DMS53 treated with DMSO at 0.1 percent for 48 hours (cell line): ENCODE measurements at regions not wholly inside any gene's neighbourhood (a gene's known extent, or its start where the extent isn't known, plus 50 kb on each side); places are given as distances from the start of the nearest gene placed in this dataset.

Experiments
- DNase-seq: peaks from one replicate; lab custom pipeline; 2025; ENCODE audit not compliant: unreplicated experiment; lab: John Stamatoyannopoulos, UW

- no peak for DNase-seq
These were observed 635.1 kb downstream of the EPHA3 start for GRCh38 chr3:89742546-89742945.

GRCh38 chr3:89747541-89748278 lies 640.3 kb downstream of the EPHA3 start:
- peak; percentile 2 for DNase-seq

- DNase-seq: no peak
These were observed 655.0 kb downstream of the EPHA3 start for GRCh38 chr3:89762405-89762804.

GRCh38 chr3:89783341-89783927 lies 676.0 kb downstream of the EPHA3 start:
- no peak for DNase-seq

- DNase-seq: no peak
These were observed 680.1 kb downstream of the EPHA3 start for GRCh38 chr3:89787485-89787884.

- DNase-seq: no peak
These were observed 680.6 kb downstream of the EPHA3 start for GRCh38 chr3:89787979-89788378.

- DNase-seq: no peak
These were observed 688.1 kb downstream of the EPHA3 start for GRCh38 chr3:89795506-89795905.

GRCh38 chr3:89802881-89803280 lies 695.5 kb downstream of the EPHA3 start:
- no peak for DNase-seq

- no peak for DNase-seq
These were observed 696.3 kb downstream of the EPHA3 start for GRCh38 chr3:89803711-89804110.

GRCh38 chr3:89806166-89806565 lies 698.7 kb downstream of the EPHA3 start:
- DNase-seq: no peak

GRCh38 chr3:89808680-89809197 lies 701.3 kb downstream of the EPHA3 start:
- no peak for DNase-seq

GRCh38 chr3:89813500-89813899 lies 706.1 kb downstream of the EPHA3 start:
- DNase-seq: no peak

GRCh38 chr3:89841041-89841440 lies 733.6 kb downstream of the EPHA3 start:
- DNase-seq: no peak

- no peak for DNase-seq
These were observed 737.6 kb downstream of the EPHA3 start for GRCh38 chr3:89845053-89845452.

GRCh38 chr3:89847955-89848354 lies 740.5 kb downstream of the EPHA3 start:
- DNase-seq: no peak

GRCh38 chr3:89851974-89852621 lies 744.7 kb downstream of the EPHA3 start:
- peak; percentile 9 for DNase-seq

GRCh38 chr3:89859757-89860156 lies 752.3 kb downstream of the EPHA3 start:
- no peak for DNase-seq

- DNase-seq: no peak
These were observed 759.9 kb downstream of the EPHA3 start for GRCh38 chr3:89867286-89867685.

- DNase-seq: no peak
These were observed 768.7 kb downstream of the EPHA3 start for GRCh38 chr3:89876116-89876515.

GRCh38 chr3:89877230-89877629 lies 769.8 kb downstream of the EPHA3 start:
- DNase-seq: no peak

- no peak for DNase-seq
These were observed 782.0 kb downstream of the EPHA3 start for GRCh38 chr3:89889386-89889785.

GRCh38 chr3:89908711-89909213 lies 801.3 kb downstream of the EPHA3 start:
- DNase-seq: no peak
